ENCODE measurements at regions not wholly inside any gene's neighbourhood (a gene's known extent, or its start where the extent isn't known, plus 50 kb on each side); places are given as distances from the start of the nearest gene placed in this dataset.

DNA sequence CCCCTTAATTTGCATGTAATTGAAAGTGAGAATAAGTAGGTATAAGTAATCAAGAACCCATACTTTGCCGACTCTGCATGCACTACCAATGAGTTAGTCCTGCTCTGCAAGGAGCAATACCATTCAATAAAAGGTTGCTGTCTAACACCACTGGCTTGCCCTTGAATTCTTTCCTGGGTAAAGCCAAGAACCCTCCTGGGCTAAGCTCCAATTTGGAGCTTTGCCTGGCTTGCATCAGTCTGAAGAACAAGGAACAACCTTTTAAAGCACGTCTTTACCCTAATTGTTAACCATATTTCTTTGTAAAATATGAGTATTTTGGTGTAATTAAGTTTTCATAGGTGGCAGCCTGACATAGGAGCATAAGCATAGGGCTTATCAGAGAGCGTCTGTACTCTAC, 367.7 kb downstream of the MEI4 start:
- Mint-ChIP-seq H3K27ac (ENCODE audit: low read depth, unreplicated experiment) (no peak overlapping the region), H3K9me3 (ENCODE audit: unreplicated experiment) (no peaks in the 10 kb centered on the region), H3K4me3 (ENCODE audit: unreplicated experiment) (no peak overlapping the region), H3K4me1 (ENCODE audit: insufficient read depth, unreplicated experiment) (no peaks in the 10 kb centered on the region), H3K27me3 (ENCODE audit: insufficient read depth, unreplicated experiment) (no peaks in the 10 kb centered on the region), H3K36me3 (ENCODE audit: insufficient read depth, unreplicated experiment) (no peaks in the 10 kb centered on the region)
- CTCF ChIA-PET = no interaction called here
- TF ChIP-seq CTCF (IDR thresholded peaks at IDR 0.05; ENCODE audit: unreplicated experiment) = no peak
- BruUV-seq (replicated peaks) = no TSS peak
- no peak for DNase-seq (ENCODE audit: unreplicated experiment)
- POLR2A ChIA-PET = no interaction called here
- intact Hi-C loops (cut with micrococcal nuclease) = no loop called here

- BruUV-seq (replicated peaks) = no TSS peak
- H3K27me3 Mint-ChIP-seq (ENCODE audit: insufficient read depth, unreplicated experiment) = no peaks in the 10 kb centered on the region
- ChIA-PET POLR2A (no interaction called here), CTCF (no interaction called here)
- no peaks in the 10 kb centered on the region for H3K9me3 Mint-ChIP-seq (ENCODE audit: unreplicated experiment)
- H3K27ac Mint-ChIP-seq (ENCODE audit: low read depth, unreplicated experiment) = no peak overlapping the region
- intact Hi-C loops (cut with micrococcal nuclease) = no loop called here
- no peaks in the 10 kb centered on the region for H3K36me3 Mint-ChIP-seq (ENCODE audit: insufficient read depth, unreplicated experiment)
- no peak overlapping the region for H3K4me3 Mint-ChIP-seq (ENCODE audit: unreplicated experiment)
- no peak for DNase-seq (ENCODE audit: unreplicated experiment)
- no peak for TF ChIP-seq CTCF (IDR thresholded peaks at IDR 0.05; ENCODE audit: unreplicated experiment)
- peaks cover 4% of the 10 kb centered on the region for H3K4me1 Mint-ChIP-seq (ENCODE audit: insufficient read depth, unreplicated experiment)
Observed at GRCh38 chr6:78025502-78025901, 372.7 kb downstream of the MEI4 start.

- Mint-ChIP-seq H3K9me3 (ENCODE audit: unreplicated experiment) (no peaks in the 10 kb centered on the region), H3K36me3 (ENCODE audit: insufficient read depth, unreplicated experiment) (no peaks in the 10 kb centered on the region), H3K4me1 (ENCODE audit: insufficient read depth, unreplicated experiment) (peaks cover 4% of the 10 kb centered on the region), H3K27me3 (ENCODE audit: insufficient read depth, unreplicated experiment) (no peaks in the 10 kb centered on the region), H3K4me3 (ENCODE audit: unreplicated experiment) (no peak overlapping the region), H3K27ac (ENCODE audit: low read depth, unreplicated experiment) (no peak overlapping the region)
- no peak for DNase-seq (ENCODE audit: unreplicated experiment)
- no TSS peak for BruUV-seq (replicated peaks)
- ChIA-PET POLR2A (interaction anchor here (0.6 kb wide), 1 partner anchor 860 kb away, joined by 3 read pairs; no protein-coding TSS in a partner anchor), CTCF (interaction anchor here (0.5 to 1.4 kb wide), 3 partner anchors 13 to 779 kb away, joined by 4 read pairs; no protein-coding TSS in a partner anchor)
- TF ChIP-seq CTCF (IDR thresholded peaks at IDR 0.05; ENCODE audit: unreplicated experiment) = no peak
- intact Hi-C loops (cut with micrococcal nuclease) = no loop called here
Observed at GRCh38 chr6:78031228-78031627, 378.4 kb downstream of the MEI4 start.

DNA sequence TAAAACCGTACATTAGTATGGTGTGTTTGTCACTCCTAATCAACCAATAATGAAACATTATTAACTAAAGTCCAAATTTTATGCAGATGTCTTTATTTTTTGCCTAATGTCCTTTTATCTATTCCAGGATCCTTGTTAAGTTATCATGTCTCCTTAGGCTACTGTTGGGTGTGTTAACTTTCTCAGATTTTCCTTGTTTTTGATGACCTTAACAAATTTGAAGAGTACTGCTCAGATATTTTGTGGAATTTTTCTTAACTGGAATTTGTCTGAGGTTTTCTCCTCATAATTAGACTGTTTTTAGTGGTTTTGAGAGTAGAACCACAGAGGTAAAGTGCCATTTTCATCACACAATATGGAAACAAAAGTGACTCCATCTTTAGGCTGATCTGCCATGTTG, 406.3 kb downstream of the MEI4 start:
- H3K9me3 Mint-ChIP-seq (ENCODE audit: unreplicated experiment) = no peaks in the 10 kb centered on the region
- H3K36me3 Mint-ChIP-seq (ENCODE audit: insufficient read depth, unreplicated experiment) = no peaks in the 10 kb centered on the region
- no TSS peak for BruUV-seq (replicated peaks)
- POLR2A ChIA-PET = no interaction called here
- H3K27me3 Mint-ChIP-seq (ENCODE audit: insufficient read depth, unreplicated experiment) = no peaks in the 10 kb centered on the region
- H3K4me3 Mint-ChIP-seq (ENCODE audit: unreplicated experiment) = no peak overlapping the region
- no peak for TF ChIP-seq CTCF (IDR thresholded peaks at IDR 0.05; ENCODE audit: unreplicated experiment)
- no peak for DNase-seq (ENCODE audit: unreplicated experiment)
- intact Hi-C loops (cut with micrococcal nuclease) = no loop called here
- CTCF ChIA-PET = no interaction called here
- no peak overlapping the region for H3K27ac Mint-ChIP-seq (ENCODE audit: low read depth, unreplicated experiment)
- no peaks in the 10 kb centered on the region for H3K4me1 Mint-ChIP-seq (ENCODE audit: insufficient read depth, unreplicated experiment)
